Liver (tissue), 8 donors: ENCODE measurements at regions not wholly inside any gene's neighbourhood (a gene's known extent, or its start where the extent isn't known, plus 50 kb on each side); places are given as distances from the start of the nearest gene placed in this dataset.

Experiments
- DNase-seq: peaks from one replicate; pipeline ENCODE4 v3.0.0-alpha.2; 2017; ENCODE audit warnings: low spot score
- H3K27ac ChIP-seq, 2 donors: one replicate each; pipeline ENCODE4 v1.7.0; 2013; ENCODE audit warnings: inconsistent platforms in 2 of 2, low read length in 2 of 2, control low read depth in 1 of 2, low read depth in 1 of 2, mild to moderate bottlenecking in 1 of 2
- H3K27me3 ChIP-seq, 4 donors: one replicate each; pipeline versions ENCODE4 v1.6.1 to v1.7.0; 2013; ENCODE audit warnings: low read length in 3 of 4, inconsistent platforms in 1 of 4, mild to moderate bottlenecking in 1 of 4, moderate library complexity in 1 of 4; ENCODE audit not compliant: control insufficient read depth in 4 of 4, insufficient read depth in 4 of 4
- H3K36me3 ChIP-seq, 4 donors: one replicate each; pipeline versions ENCODE4 v1.6.1 to v1.7.0; 2013; ENCODE audit warnings: low read length in 3 of 4, mild to moderate bottlenecking in 3 of 4, low read depth in 1 of 4, moderate library complexity in 1 of 4; ENCODE audit not compliant: control insufficient read depth in 4 of 4, insufficient read depth in 3 of 4
- H3K4me1 ChIP-seq, 4 donors: one replicate each; pipeline versions ENCODE4 v1.6.1 to v1.7.0; 2013; ENCODE audit warnings: low read length in 3 of 4, mild to moderate bottlenecking in 3 of 4, moderate library complexity in 1 of 4; ENCODE audit not compliant: control insufficient read depth in 4 of 4, insufficient read depth in 4 of 4
- H3K4me3 ChIP-seq, 3 donors: one replicate each; pipeline versions ENCODE4 v1.6.1 to v1.7.0; 2013; ENCODE audit warnings: low read length in 3 of 3, control low read depth in 1 of 3, low read depth in 1 of 3, mild to moderate bottlenecking in 1 of 3
- H3K9ac ChIP-seq, 2 donors: one replicate each; pipeline ENCODE4 v1.7.0; 2013; ENCODE audit warnings: low read length in 2 of 2, mild to moderate bottlenecking in 2 of 2, moderate library complexity in 2 of 2, control low read depth in 1 of 2, low read depth in 1 of 2
- H3K9me3 ChIP-seq, 4 donors: one replicate each; pipeline versions ENCODE4 v1.6.1 to v1.7.0; 2013; ENCODE audit warnings: low read length in 3 of 4; ENCODE audit not compliant: control insufficient read depth in 4 of 4
- CTCF ChIP-seq: fragments of 150-350 bp; IDR thresholded peaks from 2 replicates; pipeline ENCODE4 v1.5.1; 2017; ENCODE audit warnings: improper control_type of control experiment, low read depth, low read length; ENCODE audit not compliant: missing input control
- EGR1 ChIP-seq, 2 donors: IDR thresholded peaks; 2 replicates each; pipeline ENCODE4 v1.6.1; 2016 to 2018; ENCODE audit warnings: antibody characterized with exemption in 2 of 2, low read depth in 2 of 2
- FOXA1 ChIP-seq: IDR thresholded peaks from 2 replicates; pipeline ENCODE4 v1.6.1; 2016; ENCODE audit warnings: antibody characterized with exemption
- FOXA2 ChIP-seq: IDR thresholded peaks from 2 replicates; pipeline ENCODE4 v1.6.1; 2016; ENCODE audit warnings: antibody characterized with exemption
- GABPA ChIP-seq, 2 donors: IDR thresholded peaks in 1 of 2; conservative IDR thresholded peaks in 1 of 2; 2 replicates each; pipeline ENCODE4 v1.6.1; 2016; ENCODE audit warnings: antibody characterized with exemption in 2 of 2, mild to moderate bottlenecking in 1 of 2, moderate library complexity in 1 of 2
- HNF4A ChIP-seq, 2 donors: conservative IDR thresholded peaks; 2 replicates each; pipeline ENCODE4 v1.6.1; 2016; ENCODE audit warnings: antibody characterized with exemption in 2 of 2, mild to moderate bottlenecking in 2 of 2
- HNF4G ChIP-seq: IDR thresholded peaks from 2 replicates; pipeline ENCODE4 v1.6.1; 2016; ENCODE audit warnings: antibody characterized with exemption
- JUND ChIP-seq, 2 donors: IDR thresholded peaks; 2 replicates each; pipeline ENCODE4 v1.6.1; 2016; ENCODE audit warnings: antibody characterized with exemption in 2 of 2
- NR2F2 ChIP-seq: IDR thresholded peaks from 2 replicates; pipeline ENCODE4 v1.6.1; 2016; ENCODE audit warnings: antibody characterized with exemption
- RAD21 ChIP-seq, 2 donors: IDR thresholded peaks; 2 replicates each; pipeline ENCODE4 v1.6.1; 2016; ENCODE audit warnings: antibody characterized with exemption in 2 of 2, mild to moderate bottlenecking in 2 of 2
- RXRA ChIP-seq, 2 donors: IDR thresholded peaks; 2 replicates each; pipeline ENCODE4 v1.6.1; 2017 to 2018; ENCODE audit warnings: antibody characterized with exemption in 2 of 2, mild to moderate bottlenecking in 1 of 2
- SP1 ChIP-seq: IDR thresholded peaks from 2 replicates; pipeline ENCODE4 v1.6.1; 2018; ENCODE audit warnings: antibody characterized with exemption, mild to moderate bottlenecking
- TAF1 ChIP-seq: conservative IDR thresholded peaks from 2 replicates; pipeline ENCODE4 v1.6.1; 2016; ENCODE audit warnings: antibody characterized with exemption, mild to moderate bottlenecking
- YY1 ChIP-seq: IDR thresholded peaks from 2 replicates; pipeline ENCODE4 v1.6.1; 2016; ENCODE audit warnings: antibody characterized with exemption, mild to moderate bottlenecking
- ZBTB33 ChIP-seq: IDR thresholded peaks from 2 replicates; pipeline ENCODE4 v1.6.1; 2016; ENCODE audit warnings: antibody characterized with exemption
- WGBS: extraction: QIAGEN DNeasy Blood & Tissue Kit; methylation state at CpG from one replicate; pipeline ENCODE4 v1.1.7; 2013; 5-methylcytosine and 5-hydroxymethylcytosine counted together
- TF ChIP-seq, protein P1 (sequence below): IDR thresholded peaks from 2 replicates; pipeline ENCODE4 v1.6.1; 2016; ENCODE audit warnings: antibody characterized with exemption
- TF ChIP-seq, protein P2 (sequence below): IDR thresholded peaks from 2 replicates; pipeline ENCODE4 v1.6.1; 2016; ENCODE audit warnings: antibody characterized with exemption
- TF ChIP-seq, protein P3 (sequence below): IDR thresholded peaks from 2 replicates; pipeline ENCODE4 v1.6.1; 2016; ENCODE audit warnings: antibody characterized with exemption, mild to moderate bottlenecking
- donor health status: healthy.
- donor health status: healthy.
- donor health status: healthy.
- donor health status: healthy.
- donor health status: healthy.

GRCh38 chrX:144715337-144715736 is 532.0 kb upstream of the SPANXN1 start:
- TF ChIP-seq, protein P1, sequence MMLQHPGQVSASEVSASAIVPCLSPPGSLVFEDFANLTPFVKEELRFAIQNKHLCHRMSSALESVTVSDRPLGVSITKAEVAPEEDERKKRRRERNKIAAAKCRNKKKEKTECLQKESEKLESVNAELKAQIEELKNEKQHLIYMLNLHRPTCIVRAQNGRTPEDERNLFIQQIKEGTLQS: no peak
- TF ChIP-seq RAD21 (IDR thresholded peaks at IDR 0.05) (no peak), FOXA2 (no peak), HNF4G (no peak), GABPA (IDR thresholded peaks at IDR 0.05 in 1 of 2, conservative IDR thresholded peaks at IDR 0.05 in 1 of 2) (no peak), ZBTB33 (no peak), JUND (IDR thresholded peaks at IDR 0.05) (no peak), FOXA1 (no peak), YY1 (no peak), RXRA (IDR thresholded peaks at IDR 0.05) (no peak), EGR1 (IDR thresholded peaks at IDR 0.05; ENCODE audit: low read depth in 2 of 2) (no peak), SP1 (no peak), CTCF (no peak)
- DNase-seq: no peak
- Histone ChIP-seq H3K27ac (no peak overlapping the region), H3K4me1 (no peaks in the 10 kb centered on the region), H3K9me3 (no peaks in the 10 kb centered on the region), H3K9ac (no peak overlapping the region), H3K36me3 (no peaks in the 10 kb centered on the region), H3K4me3 (no peak overlapping the region), H3K27me3 (peaks cover 0 to 2% (median 0%) of the 10 kb centered on the region in 4 donors)
- 73% methylated on average over 5 of the region's 5 CpGs for WGBS

GRCh38 chrX:144716187-144716586 is 531.1 kb upstream of the SPANXN1 start:
- Histone ChIP-seq H3K36me3 (no peaks in the 10 kb centered on the region), H3K27me3 (peaks cover 0 to 2% (median 0%) of the 10 kb centered on the region in 4 donors), H3K9ac (no peak overlapping the region), H3K4me1 (no peaks in the 10 kb centered on the region), H3K9me3 (no peaks in the 10 kb centered on the region), H3K27ac (no peak overlapping the region), H3K4me3 (no peak overlapping the region)
- WGBS: 71% methylated on average over 4 of the region's 4 CpGs
- no peak for DNase-seq
- TF ChIP-seq CTCF (no peak), HNF4A (conservative IDR thresholded peaks at IDR 0.05) (no peak), YY1 (no peak), GABPA (IDR thresholded peaks at IDR 0.05 in 1 of 2, conservative IDR thresholded peaks at IDR 0.05 in 1 of 2) (no peak), TAF1 (no peak), JUND (IDR thresholded peaks at IDR 0.05) (no peak), RXRA (IDR thresholded peaks at IDR 0.05) (no peak), SP1 (no peak), EGR1 (IDR thresholded peaks at IDR 0.05; ENCODE audit: low read depth in 2 of 2) (no peak), RAD21 (IDR thresholded peaks at IDR 0.05) (no peak), FOXA2 (no peak), FOXA1 (no peak), HNF4G (no peak), NR2F2 (no peak), ZBTB33 (no peak)
- TF ChIP-seq, protein P2, sequence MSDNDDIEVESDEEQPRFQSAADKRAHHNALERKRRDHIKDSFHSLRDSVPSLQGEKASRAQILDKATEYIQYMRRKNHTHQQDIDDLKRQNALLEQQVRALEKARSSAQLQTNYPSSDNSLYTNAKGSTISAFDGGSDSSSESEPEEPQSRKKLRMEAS: no peak
- TF ChIP-seq, protein P3, sequence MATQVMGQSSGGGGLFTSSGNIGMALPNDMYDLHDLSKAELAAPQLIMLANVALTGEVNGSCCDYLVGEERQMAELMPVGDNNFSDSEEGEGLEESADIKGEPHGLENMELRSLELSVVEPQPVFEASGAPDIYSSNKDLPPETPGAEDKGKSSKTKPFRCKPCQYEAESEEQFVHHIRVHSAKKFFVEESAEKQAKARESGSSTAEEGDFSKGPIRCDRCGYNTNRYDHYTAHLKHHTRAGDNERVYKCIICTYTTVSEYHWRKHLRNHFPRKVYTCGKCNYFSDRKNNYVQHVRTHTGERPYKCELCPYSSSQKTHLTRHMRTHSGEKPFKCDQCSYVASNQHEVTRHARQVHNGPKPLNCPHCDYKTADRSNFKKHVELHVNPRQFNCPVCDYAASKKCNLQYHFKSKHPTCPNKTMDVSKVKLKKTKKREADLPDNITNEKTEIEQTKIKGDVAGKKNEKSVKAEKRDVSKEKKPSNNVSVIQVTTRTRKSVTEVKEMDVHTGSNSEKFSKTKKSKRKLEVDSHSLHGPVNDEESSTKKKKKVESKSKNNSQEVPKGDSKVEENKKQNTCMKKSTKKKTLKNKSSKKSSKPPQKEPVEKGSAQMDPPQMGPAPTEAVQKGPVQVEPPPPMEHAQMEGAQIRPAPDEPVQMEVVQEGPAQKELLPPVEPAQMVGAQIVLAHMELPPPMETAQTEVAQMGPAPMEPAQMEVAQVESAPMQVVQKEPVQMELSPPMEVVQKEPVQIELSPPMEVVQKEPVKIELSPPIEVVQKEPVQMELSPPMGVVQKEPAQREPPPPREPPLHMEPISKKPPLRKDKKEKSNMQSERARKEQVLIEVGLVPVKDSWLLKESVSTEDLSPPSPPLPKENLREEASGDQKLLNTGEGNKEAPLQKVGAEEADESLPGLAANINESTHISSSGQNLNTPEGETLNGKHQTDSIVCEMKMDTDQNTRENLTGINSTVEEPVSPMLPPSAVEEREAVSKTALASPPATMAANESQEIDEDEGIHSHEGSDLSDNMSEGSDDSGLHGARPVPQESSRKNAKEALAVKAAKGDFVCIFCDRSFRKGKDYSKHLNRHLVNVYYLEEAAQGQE: no peak
- TF ChIP-seq, protein P1: no peak
